Activated T-cell treated with anti-CD3 and anti-CD28 coated beads for 48 hours (primary cell): ENCODE measurements at regions not wholly inside any gene's neighbourhood (a gene's known extent, or its start where the extent isn't known, plus 50 kb on each side); places are given as distances from the start of the nearest gene placed in this dataset.

ENCODE experiments used
- DNase-seq: peaks from one replicate; pipeline ENCODE4 v3.0.0-alpha.2; 2020; ENCODE audit warnings: low read depth

DNA sequence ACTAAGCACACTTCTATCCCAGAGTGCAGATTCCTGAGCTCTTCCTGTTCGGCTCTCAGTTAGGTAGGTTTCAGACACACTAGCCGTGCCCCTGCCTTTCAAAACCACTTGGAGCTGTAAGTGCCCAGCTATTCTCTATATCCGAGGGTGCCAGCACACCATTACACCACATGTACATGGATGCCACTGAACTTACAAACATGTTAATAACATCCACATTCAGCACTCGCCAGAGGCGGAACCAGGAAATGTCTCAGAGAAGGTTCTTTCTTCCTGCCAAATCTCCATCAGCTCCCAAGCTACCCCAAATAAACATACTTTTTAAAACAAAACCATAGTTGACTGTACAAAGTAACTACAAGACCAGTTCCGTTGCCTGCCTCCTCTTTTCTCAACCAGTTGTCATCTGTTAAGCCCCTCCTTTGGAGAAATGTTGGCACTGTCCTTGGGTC lies 78.4 kb upstream of the CTTNBP2NL start:
- no peak for DNase-seq

DNA sequence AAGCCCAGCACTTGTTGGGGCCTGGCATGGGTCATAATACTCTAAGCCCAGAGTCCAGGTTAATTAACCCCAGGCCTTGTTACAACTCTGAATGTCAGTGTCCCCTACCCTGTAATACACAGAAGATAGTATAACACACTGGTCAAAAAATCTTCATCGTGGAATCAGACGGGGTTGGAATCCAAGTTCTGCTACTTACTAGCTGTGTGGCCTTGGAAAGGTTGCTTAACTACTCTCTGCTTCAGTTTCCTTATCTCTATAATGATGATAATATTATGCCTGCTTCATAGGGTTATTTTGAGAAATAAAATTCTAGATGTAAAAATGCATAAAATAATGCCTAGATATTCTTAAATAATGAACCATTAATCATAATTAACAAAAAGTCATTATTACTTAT lies 77.8 kb upstream of the CTTNBP2NL start:
- no peak for DNase-seq

DNA sequence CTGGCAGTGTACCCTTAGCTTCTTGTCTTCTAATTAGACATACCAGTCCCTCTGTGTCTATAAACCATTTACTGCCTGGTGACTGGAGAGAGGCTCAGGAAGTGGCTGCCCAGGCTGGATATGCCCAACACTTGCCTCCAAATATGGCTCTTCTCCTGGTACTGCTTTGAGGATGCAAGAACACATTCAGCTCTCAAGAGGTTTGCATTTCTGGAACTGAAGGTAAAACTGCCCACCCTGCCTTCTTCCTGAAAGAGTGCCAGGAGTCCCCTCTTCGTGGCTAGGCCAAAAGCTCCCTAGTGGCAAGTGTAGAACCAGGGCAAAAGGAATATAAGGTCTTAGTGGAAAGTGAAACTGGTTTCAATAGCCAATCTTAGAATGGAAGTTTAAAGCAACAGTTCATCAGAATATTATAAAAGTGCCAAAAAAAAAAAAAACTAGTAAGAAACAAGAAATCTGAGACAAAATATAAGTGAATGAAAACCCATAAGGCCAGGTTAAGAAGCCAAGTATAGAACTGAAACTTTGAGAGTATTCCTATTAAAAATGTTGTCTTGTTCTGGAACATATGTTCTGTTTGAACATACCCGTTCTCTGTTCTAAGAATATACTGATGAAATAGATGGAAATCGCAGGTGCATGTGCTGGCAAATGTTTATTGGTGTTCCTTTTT lies 77.2 kb upstream of the CTTNBP2NL start:
- DNase-seq, result no peak

DNA sequence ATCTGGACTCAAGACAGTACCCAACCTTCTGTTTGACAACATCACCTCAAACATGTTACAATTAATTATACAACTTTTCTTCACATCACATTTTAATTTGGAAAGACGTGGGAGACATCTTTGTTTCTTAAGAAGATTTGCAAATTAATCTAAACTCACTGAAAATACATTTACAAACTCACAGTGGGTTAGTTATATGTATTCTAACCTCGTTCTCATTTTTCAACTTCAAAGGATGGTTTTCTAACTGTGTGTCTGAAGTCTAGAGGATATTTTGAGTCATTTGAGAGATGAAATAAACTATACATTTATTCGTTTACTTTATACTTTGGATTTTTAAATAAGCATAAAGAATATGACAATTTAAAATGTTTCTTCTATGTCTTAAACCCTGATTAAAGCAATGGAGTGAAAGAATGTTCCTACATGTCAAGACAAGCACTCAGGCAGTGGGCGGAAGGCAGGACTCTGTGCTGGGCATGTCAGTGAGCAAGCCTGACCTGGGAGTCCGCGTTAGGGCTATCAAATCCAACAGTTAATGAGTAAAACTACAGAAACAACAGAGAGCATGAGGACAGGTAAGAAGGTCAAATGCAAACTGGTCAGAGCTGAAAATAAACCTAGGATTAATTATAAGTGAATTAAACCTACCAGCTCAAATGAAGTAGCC lies 76.5 kb upstream of the CTTNBP2NL start:
- DNase-seq, result no peak

DNA sequence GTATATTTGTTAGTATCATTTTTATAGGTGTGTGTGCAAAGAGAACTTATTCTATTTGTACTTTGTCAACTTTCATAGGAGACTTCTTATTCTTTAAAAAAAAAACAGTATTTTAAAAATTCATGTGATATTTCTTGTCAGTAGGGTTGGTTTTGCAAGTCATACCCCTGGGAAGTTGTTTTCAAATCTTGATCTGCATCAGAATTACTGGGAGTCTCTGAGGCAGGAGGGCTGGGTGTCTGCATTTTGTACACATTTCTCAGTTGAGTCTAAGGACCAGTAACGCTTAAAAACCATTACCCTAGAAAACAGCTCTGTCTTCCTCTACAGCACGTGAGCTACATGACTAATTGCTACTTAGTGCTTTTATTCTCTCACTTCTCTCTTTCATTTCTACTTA lies 76.0 kb upstream of the CTTNBP2NL start:
- no peak for DNase-seq

DNA sequence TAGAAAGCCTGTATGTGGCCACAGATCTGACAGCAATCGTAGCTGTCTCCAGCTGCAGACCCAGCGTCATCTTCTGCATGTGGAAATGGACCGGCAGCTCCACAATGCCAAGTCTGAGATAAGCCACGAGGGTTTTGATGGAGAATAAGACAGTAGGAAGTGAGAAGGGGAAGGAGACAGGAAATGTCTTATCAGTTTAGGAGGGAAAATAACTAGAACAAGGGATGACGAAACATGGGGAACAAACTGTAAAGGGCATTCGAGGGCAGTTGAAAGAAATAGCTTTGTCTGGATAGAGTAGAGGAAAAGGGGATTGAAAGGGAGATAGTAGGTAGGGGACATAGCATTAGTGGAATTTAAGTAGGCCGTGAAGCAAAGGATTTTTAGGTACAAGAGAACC lies 74.0 kb upstream of the CTTNBP2NL start:
- no peak for DNase-seq

DNA sequence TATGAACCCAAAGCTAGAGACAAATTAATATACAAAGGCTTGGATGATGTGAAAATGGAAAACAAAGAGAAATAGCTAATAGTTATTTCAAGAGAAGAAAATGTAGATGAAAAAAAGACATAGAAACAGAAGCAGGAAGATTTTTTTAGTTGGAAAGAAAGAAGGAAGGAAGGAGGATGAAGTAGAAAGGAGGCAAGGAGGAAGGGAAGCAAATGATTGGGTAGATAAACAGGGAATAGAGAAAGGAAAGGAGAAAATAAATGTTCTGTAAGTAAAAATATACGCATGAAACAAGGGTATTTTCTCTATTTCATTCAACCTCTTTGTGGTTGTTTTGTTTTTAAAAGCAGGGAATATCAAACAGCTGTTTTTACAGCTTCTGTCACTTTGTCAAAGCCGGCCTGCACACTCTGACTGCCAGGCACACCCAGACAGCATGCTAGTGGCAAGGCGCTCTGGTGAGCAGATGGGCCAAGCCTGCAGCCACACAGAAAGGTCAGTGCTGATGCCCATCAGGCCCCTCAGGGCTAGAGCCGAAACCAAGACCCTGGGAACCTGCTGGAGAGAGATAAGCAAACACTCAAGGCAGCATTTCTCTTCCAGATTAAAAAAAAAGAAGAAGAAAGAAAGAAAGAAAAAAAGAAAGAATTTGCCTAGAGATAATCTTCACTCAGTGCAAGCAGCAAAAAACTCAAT lies 72.9 kb upstream of the CTTNBP2NL start:
- no peak for DNase-seq

DNA sequence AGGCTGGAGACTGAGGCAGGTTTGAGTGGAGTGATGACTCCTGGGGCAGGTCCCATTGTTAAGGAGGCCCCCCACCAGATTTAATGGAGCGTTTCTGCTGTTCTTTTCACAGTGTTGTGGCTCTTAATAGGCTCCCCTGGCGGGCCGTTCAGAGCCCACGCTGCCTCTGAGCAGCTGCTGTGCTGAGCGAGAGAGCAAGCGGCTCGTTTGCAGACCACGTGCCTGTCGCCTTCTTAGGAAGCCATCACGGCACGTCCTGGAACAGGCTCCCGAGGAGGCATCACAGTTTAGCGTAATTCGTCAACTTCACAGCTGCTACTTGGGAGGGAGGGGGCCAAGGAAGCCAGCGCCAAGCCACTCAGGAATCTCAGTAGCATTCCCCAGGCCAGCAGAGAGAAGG lies 70.5 kb upstream of the CTTNBP2NL start:
- no peak for DNase-seq

DNA sequence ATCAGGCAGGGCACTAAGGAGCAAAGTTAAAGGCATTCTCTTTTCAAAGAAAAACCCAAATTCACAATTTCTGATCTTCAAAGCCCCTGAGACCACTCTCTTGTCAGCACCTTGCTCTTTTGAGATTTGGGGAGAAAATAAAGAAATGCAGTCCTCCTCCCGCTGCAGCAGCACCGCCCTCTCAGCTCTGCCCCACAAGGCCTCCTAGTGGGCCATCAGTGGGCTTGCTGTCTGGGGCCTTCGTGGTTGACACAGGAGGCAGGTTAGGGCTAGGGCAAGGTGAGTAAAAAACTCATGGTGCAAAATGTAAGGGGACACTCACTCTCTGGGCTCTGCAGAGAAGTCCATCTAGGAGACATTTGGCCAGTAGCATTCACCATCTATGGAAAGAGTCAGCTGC lies 67.4 kb upstream of the CTTNBP2NL start:
- DNase-seq, result no peak

DNA sequence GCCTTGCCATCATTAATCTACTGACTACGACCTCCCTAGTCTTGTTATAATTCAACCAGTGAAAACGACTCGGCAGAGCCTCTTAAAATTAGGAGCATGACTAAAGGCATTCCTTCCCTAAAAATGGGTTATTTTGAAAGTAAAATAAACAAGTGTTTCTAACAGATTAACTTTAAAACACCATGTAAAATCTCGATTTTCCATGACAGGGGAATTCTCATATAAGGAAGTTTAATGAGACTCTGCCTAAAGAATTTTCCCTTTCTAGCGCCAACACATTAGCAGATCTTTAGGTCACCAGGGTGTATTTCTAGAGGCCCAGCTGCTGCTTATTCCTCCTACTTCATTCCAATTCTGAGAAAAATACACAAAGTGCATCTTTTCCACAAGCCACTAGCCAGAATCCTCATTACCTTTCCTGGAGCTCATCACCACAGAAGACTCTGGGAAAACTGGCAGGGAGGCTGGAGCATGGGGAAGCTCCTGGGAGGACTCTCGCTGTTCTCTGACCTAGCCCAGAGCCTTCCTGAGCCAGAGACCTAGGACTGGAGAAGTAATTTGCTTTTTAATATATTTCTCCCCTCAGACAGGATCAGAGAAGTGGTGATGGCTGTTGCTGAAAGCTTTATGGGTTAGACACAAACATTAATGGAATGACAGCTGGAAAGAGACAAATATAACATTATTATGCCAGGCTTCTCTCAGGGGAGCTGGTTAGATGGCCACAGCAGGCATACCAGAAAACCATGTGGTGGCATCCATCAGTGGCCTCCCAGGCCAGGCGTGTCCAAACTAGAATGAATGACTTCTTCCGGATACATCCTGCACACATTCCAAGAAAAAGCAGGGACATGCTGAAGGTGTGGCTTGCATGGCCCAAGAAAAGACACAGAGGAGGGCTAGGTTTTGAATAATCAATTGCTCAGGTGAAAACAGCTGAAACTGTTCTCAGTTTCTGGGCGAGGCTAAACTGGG lies 63.6 kb upstream of the CTTNBP2NL start:
- no peak for DNase-seq

DNA sequence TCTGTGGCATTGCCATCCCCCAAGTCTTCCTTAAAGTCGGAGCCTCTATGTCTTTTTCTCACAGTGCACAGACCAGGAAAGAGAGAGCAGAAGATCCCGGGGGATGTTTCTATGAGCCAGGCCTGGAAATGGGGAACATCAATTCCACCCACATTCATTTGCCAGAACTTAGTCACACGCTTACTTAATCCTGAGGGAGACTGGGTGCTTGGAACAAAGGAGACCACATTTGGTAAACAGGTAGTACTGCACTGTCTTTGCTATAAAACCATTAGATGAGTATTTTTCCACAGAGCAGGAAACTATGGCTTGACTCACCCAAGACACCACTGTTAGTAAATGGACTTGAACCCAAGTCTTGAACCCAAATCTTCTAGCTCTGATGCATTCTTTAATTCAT lies 60.7 kb upstream of the CTTNBP2NL start:
- no peak for DNase-seq

DNA sequence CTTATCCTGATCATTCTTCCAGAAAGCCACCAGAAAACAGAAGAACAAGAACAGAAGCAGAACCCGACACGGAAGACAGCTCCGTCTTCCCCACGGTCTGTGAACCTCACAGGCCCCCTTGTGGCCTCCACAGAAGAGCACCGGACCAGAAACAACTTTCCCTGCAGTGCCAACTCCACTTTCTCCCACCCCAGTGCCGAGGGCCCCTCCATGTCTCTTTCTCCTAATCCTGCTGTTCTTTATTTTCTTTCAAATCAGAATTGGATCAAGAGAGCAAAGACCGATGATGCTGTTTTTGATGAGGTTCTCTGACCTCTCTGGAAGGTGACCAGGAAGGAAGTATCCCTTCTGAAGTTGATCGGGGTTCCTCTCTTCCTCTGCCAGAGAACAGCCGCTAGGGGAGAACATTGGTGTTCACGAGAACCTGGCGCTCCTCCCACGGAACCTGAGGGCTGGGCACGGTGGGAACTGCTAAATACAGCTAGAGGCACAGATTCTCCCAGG lies 58.9 kb upstream of the CTTNBP2NL start:
- peak; percentile 12 for DNase-seq

DNA sequence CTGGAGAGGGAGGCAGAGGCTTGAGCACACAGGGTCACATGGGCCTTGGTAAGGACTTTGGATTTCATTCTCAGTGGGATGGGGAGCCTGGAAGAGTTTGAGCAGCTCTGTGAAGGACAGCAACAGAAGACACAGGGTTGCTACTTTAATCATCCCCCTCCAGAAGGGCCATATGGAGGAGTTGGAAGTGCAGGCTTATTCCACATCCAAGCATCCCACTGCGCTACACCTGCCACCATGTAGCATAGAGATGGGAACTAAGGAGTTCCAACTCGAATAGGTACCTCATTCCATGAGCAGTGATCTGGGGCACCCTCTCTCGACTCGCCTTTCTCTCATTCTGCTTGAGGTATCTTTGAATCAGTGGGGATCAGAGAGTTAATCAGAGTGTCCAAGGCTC lies 54.0 kb upstream of the CTTNBP2NL start:
- no peak for DNase-seq

DNA sequence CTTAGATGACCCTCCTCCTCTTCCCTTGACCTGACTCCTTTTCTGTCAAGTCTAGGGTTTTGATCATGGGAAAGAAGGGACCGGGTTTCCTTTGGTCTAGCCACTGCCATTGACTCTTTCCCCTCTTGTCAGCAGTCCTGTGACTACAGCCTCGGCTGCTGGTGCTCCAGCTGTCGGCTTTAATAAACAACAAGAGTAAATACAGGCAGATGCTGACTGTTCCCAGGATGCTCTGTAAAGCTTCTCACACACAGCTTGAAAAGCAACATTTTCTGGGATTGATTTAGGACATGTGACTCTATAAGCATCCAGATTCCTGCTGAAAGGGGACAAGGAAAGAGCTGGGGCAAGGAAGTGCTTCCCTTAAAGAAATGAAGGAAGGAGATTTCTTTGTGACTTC lies 53.5 kb upstream of the CTTNBP2NL start:
- DNase-seq, result no peak

DNA sequence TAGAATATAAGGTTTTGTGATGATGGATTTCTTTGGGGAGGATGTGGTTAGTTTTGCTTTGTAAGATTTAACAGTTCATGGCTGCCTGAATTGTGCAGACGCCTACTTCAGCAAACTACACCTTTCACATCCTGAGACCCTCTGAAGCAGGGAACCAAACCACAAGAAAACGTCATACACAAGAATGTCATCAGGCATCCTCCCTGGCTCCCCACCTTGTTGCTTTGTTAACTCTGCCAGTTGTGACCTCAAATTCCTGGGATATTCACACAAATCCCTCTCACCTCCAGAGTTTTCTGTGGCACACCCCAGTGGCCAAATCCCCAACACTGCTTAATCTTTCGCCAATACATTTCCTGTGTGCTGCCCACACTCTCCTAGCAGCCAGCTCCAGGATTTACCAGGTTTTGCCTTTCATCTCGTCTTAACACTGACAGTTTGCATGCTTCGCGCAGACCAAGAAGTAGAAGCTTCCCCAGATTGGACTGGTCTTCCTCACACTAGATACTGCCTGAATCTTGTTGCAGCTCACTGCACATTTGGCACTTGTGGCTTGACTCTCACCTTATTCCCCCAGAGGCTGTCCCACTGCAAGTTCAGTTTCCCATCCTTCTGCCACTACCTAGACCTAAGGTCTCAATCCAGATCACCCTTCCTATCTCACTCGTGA lies 51.1 kb upstream of the CTTNBP2NL start:
- DNase-seq, result no peak
